ENCODE measurements at regions not wholly inside any gene's neighbourhood (a gene's known extent, or its start where the extent isn't known, plus 50 kb on each side); places are given as distances from the start of the nearest gene placed in this dataset.

DNA sequence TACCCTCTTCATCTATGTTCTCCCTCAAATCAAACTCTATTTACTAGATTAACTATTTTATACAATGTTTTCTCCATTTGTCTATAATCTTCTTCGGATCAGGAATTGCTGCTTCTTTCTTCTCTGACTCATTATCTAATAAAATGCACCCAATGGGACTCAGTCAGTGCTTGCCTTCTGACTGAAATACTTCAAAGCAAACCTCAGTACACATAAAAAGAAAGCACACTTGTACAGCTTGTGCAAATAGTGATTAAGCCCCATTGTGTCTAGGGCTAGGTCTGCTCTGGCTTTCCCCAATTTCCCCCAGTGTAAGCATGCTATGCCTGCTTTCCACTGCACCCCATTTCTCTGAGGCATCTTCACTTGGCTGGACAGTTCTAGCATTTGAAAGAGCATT is 118.6 kb upstream of the C11orf87 start:
- TF ChIP-seq RBM22 (IDR thresholded peaks at IDR 0.05; ENCODE audit: low read depth, low read length, poor library complexity, severe bottlenecking) = no peak
- no peak for TF ChIP-seq CTCF (IDR thresholded peaks at IDR 0.05 in 2 of 3, conservative IDR thresholded peaks at IDR 0.05 in 1 of 3; ENCODE audit: insufficient read depth in 2 of 3, low read depth in 1 of 3, low read length in 3 of 3)
- TF ChIP-seq MEF2D (tag; conservative IDR thresholded peaks at IDR 0.05; ENCODE audit: low read depth) = no peak
